ENCODE measurements at regions not wholly inside any gene's neighbourhood (a gene's known extent, or its start where the extent isn't known, plus 50 kb on each side); places are given as distances from the start of the nearest gene placed in this dataset.
"Not testable (repeated sequence)": the region's sequence is repeated elsewhere in the genome, so short reads cannot be mapped to it uniquely, and the experiment has no call there.

DNA sequence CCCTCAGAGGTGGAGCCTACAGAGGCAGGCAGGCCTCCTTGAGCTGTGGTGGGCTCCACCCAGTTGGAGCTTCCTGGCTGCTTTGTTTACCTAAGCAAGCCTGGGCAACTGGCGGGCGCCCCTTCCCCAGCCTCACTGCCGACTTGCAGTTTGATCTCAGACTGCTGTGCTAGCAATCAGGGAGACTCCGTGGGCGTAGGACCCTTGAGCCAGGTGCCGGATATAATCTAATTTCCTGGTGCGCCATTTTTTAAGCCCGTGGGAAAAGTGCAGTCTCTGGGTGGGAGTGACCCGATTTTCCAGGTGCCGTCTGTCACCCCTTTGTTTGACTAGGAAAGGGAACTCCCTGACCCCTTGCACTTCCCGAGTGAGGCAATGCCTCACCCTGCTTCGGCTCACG is 769.1 kb upstream of the SEMA6A start:
- not testable (repeated sequence) for TF ChIP-seq POLR2AphosphoS5 (IDR thresholded peaks at IDR 0.05; ENCODE audit: insufficient read depth in 1 of 2, low read depth in 1 of 2)
- TF ChIP-seq, protein P1, sequence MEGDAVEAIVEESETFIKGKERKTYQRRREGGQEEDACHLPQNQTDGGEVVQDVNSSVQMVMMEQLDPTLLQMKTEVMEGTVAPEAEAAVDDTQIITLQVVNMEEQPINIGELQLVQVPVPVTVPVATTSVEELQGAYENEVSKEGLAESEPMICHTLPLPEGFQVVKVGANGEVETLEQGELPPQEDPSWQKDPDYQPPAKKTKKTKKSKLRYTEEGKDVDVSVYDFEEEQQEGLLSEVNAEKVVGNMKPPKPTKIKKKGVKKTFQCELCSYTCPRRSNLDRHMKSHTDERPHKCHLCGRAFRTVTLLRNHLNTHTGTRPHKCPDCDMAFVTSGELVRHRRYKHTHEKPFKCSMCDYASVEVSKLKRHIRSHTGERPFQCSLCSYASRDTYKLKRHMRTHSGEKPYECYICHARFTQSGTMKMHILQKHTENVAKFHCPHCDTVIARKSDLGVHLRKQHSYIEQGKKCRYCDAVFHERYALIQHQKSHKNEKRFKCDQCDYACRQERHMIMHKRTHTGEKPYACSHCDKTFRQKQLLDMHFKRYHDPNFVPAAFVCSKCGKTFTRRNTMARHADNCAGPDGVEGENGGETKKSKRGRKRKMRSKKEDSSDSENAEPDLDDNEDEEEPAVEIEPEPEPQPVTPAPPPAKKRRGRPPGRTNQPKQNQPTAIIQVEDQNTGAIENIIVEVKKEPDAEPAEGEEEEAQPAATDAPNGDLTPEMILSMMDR (IDR thresholded peaks at IDR 0.05), result not testable (repeated sequence)

Measured in vagina (tissue), 2 donors.